Sigmoid colon (tissue), 4 donors: ENCODE measurements at regions not wholly inside any gene's neighbourhood (a gene's known extent, or its start where the extent isn't known, plus 50 kb on each side); places are given as distances from the start of the nearest gene placed in this dataset.

Experiments
- EP300 ChIP-seq, 4 donors: sonication (generic); formaldehyde crosslinking; IDR thresholded peaks; one replicate each; pipeline ENCODE4 v1.6.1; 2017; ENCODE audit warnings: antibody characterized with exemption in 4 of 4
- POLR2A ChIP-seq, 2 donors: fragments of 450-650 bp; IDR thresholded peaks; one replicate each; pipeline ENCODE4 v1.6.1; 2016; ENCODE audit warnings: antibody characterized with exemption in 2 of 2, mild to moderate bottlenecking in 2 of 2, moderate library complexity in 2 of 2
- TF ChIP-seq, protein P1 (sequence below), 4 experiments: fragments of 450-650 bp in 3 of 4; fragments of 200-600 bp in 1 of 4; IDR thresholded peaks; one replicate each; pipeline ENCODE4 v1.5.1; 2016 to 2019; ENCODE audit warnings: antibody characterized with exemption in 4 of 4, mild to moderate bottlenecking in 3 of 4, moderate library complexity in 2 of 4

- TF ChIP-seq, protein P1, sequence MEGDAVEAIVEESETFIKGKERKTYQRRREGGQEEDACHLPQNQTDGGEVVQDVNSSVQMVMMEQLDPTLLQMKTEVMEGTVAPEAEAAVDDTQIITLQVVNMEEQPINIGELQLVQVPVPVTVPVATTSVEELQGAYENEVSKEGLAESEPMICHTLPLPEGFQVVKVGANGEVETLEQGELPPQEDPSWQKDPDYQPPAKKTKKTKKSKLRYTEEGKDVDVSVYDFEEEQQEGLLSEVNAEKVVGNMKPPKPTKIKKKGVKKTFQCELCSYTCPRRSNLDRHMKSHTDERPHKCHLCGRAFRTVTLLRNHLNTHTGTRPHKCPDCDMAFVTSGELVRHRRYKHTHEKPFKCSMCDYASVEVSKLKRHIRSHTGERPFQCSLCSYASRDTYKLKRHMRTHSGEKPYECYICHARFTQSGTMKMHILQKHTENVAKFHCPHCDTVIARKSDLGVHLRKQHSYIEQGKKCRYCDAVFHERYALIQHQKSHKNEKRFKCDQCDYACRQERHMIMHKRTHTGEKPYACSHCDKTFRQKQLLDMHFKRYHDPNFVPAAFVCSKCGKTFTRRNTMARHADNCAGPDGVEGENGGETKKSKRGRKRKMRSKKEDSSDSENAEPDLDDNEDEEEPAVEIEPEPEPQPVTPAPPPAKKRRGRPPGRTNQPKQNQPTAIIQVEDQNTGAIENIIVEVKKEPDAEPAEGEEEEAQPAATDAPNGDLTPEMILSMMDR (IDR thresholded peaks at IDR 0.05): no peak
- TF ChIP-seq POLR2A (IDR thresholded peaks at IDR 0.05) (no peak), EP300 (IDR thresholded peaks at IDR 0.05) (no peak)
Observed at GRCh38 chr2:238689331-238689730, 158.6 kb upstream of the TWIST2 start.
